ENCODE measurements at regions not wholly inside any gene's neighbourhood (a gene's known extent, or its start where the extent isn't known, plus 50 kb on each side); places are given as distances from the start of the nearest gene placed in this dataset.

DNA sequence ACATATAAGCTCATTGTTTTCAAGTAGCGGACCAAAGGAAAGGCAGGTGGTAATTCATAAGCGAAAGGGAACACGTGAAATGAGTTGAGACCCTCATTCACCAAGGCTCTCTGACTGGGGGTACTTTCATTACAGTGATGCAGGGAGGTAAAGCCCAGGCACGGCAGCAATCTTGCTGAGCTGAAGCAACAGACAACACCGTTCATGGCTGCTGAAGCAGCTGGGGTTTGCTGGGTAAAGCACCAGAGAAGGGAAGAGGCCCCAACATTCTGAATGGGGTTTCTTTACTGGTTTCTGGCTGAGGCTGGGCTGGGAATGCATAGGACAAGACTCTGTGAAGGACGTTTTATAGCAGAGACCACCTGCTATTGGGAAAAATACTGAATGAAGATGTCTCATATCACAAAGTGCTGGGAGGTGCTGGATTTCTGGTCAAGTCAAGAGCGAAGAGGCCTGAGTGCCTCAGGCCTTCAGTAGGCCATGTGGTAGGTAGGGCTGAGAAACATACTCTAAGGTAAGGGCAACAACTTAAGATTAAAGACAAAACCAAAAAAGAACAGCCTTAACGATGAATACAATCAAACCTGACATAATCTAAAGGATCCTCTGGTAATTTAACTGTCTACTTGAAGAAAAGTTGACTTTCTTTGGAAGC lies 324.7 kb upstream of the PIK3C3 start:
- DNase-seq (ENCODE audit: low read depth in 2 of 2), result no peak

DNA sequence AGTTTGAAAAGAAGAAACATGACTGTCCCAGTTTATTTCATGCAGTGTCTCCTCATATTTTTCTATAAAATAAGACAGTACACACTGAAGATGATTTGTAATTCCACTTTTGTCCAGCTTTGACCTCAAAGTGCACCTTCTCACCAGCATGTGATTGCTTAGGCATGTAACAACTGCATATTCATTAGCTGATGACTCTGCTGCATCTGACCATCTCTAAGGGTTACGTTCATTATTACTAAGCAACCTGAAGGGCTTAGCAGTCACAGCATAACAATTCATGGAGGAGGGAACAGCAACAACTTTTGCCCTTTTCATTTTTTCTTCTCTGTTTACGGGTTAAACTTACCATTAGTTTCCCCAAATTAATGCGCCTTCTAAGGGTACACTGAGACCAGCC lies 330.6 kb upstream of the PIK3C3 start:
- DNase-seq (ENCODE audit: low read depth in 2 of 2), result no peak

DNA sequence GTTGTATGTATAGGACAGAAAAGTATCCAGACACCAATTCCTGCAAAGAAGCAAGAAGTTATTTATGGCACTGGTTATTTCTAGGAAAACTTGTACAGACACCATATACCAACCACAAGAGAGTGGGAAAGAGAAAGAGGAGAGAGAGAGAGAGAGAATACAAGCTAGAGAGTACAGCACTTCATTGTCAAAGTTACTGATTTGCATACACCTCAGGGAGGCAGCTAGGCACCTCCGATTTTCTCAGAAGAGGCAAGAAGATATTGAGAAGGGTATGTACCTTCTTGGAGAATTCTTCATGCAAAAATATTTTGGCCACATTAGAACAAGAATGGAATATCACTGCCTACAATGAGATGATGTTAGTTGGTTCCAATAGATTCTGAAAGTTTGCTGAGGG lies 333.9 kb upstream of the PIK3C3 start:
- DNase-seq (ENCODE audit: low read depth in 2 of 2), result no peak

- no peak for DNase-seq (ENCODE audit: low read depth in 2 of 2)
These were observed 336.9 kb upstream of the PIK3C3 start for GRCh38 chr18:41618147-41618546.

- no peak for DNase-seq (ENCODE audit: low read depth in 2 of 2)
These were observed 337.4 kb upstream of the PIK3C3 start for GRCh38 chr18:41617647-41618046.

- no peak for DNase-seq (ENCODE audit: low read depth in 2 of 2)
These were observed 341.9 kb upstream of the PIK3C3 start for GRCh38 chr18:41613003-41613609.

GRCh38 chr18:41604964-41605363 lies 350.1 kb upstream of the PIK3C3 start:
- no peak for DNase-seq (ENCODE audit: low read depth in 2 of 2)

DNA sequence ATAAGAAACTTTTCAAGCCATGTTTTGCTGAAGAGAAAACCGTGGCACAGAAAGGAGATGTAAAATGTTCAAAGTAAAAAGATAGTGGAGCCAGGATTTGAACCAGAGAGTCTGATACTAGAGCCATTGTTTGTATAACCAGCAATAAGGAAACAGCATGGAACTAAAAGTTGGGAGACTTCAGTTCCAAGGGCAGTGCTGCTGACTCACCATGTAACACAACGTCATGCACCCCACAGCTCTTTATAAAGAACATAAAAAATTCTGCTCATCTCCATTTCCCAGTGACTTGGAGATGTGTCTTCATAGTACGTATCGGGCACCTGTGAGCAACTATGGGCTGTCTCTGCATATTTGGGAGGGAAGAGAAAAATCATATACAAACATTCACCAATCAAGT lies 353.0 kb upstream of the PIK3C3 start:
- no peak for DNase-seq (ENCODE audit: low read depth in 2 of 2)

DNA sequence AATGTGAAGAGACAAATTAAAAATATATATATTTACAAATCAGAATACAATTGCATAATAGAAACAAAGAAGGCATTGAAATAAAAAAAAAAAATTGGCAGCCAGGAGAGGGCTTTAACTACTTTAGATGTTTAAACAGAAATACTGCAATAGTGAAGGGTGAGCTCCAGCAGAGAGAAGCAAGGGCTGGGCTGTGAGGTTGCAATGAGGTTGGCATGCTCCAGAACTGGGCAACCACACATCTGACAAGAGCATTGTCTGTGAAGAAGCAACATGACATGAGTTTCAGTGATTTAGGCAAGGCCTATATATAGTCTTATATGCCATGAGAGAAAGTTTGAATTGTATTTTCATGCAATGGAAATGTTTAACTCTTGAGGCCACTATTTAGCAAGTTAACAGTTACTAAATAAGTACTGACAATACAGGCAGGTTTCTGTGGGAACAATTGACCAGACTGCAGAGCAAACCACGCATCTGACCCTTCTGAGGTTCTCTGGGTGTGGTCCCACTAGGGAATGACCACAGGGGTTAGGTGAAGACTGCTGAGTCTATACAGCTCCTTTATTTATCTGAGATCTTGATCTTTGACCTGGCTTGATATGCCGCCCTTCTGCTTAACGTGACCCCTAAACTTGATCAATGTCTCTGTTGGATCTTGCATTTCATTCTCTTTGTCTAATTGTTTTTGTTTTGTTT lies 354.2 kb upstream of the PIK3C3 start:
- no peak for DNase-seq (ENCODE audit: low read depth in 2 of 2)

GRCh38 chr18:41599466-41599865 lies 355.6 kb upstream of the PIK3C3 start:
- no peak for DNase-seq (ENCODE audit: low read depth in 2 of 2)

- DNase-seq (ENCODE audit: low read depth in 2 of 2), result no peak
These were observed 360.5 kb upstream of the PIK3C3 start for GRCh38 chr18:41594582-41594981.

- DNase-seq (ENCODE audit: low read depth in 2 of 2), result no peak
These were observed 361.8 kb upstream of the PIK3C3 start for GRCh38 chr18:41593171-41593675.

DNA sequence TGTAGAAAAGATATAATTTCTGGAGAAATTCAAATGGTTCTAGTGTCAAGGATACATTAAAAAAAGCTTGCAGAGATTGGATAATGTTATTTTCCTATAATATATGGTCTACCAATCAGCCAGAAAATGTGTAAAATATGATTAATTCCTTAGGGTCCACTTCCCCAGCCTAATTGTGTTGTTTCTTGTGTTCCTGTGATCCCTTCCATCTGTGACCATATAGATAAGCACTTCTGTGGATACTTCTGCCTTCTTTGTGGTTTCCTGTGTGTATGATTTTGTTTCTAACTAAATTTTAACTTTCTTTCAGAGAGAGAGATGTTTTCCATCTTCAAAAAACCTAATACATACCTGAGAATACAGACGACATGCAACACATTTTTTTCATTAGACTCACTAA lies 367.1 kb upstream of the PIK3C3 start:
- no peak for DNase-seq (ENCODE audit: low read depth in 2 of 2)

GRCh38 chr18:41585512-41585911 lies 369.5 kb upstream of the PIK3C3 start:
- no peak for DNase-seq (ENCODE audit: low read depth in 2 of 2)

- DNase-seq (ENCODE audit: low read depth in 2 of 2), result no peak
These were observed 375.8 kb upstream of the PIK3C3 start for GRCh38 chr18:41579185-41579584.

DNA sequence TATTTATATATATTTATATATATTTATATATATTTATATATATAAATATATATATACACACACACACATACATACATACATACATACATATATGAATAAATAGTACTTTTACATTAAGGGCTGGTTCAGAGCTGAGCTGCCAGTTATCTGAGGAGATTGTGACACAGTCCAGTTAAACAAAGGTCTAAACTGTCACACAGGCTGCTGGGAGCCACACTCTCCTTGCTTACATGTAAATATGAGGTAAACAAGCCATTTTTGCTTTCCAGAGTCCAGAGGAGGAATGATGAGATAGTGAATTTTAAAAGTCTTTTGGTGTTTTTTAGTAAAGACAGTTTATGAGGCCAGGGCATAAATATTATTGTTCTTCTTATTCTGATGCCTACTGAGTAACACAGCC lies 377.5 kb upstream of the PIK3C3 start:
- no peak for DNase-seq (ENCODE audit: low read depth in 2 of 2)

DNA sequence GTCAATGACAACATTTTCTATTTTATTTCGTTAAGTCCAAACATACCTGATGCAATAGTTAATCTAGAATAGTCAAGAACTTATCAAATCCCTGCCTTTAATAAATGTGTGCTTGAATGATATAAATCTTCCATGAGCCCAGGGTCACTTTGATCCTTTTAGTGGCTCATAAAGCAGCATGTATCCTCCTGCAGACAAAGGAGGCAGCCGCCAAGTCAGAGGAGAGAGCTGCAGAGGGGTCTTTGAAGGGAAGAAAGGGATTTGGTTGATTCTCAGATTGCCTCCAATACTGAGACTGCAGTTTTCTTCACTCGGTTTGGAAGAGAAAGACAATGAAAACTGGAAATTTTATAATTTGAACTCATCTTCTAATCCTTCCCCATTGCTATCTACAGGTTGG lies 378.4 kb upstream of the PIK3C3 start:
- no peak for DNase-seq (ENCODE audit: low read depth in 2 of 2)

DNA sequence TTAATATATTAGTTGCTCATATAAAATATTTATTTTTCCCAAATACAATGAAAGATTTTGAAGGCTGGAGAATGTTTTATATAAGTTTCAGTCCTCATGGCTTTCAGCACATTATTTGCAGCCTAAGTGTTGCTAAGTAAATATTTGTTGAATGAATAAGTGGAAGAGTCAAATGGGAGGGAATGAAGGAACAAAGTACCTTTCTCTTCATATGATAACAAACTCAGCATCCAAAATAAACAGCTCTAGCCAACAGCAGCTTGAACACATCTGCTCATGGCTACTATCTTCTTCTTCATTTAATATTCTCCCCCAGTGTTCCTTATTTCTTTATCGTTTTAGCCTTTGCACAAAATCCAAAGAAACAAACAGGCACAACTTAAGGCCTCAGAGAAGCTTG lies 385.2 kb upstream of the PIK3C3 start:
- no peak for DNase-seq (ENCODE audit: low read depth in 2 of 2)

- no peak for DNase-seq (ENCODE audit: low read depth in 2 of 2)
These were observed 393.1 kb upstream of the PIK3C3 start for GRCh38 chr18:41561961-41562360.

- no peak for DNase-seq (ENCODE audit: low read depth in 2 of 2)
These were observed 396.3 kb upstream of the PIK3C3 start for GRCh38 chr18:41558715-41559114.

- no peak for DNase-seq (ENCODE audit: low read depth in 2 of 2)
These were observed 401.3 kb upstream of the PIK3C3 start for GRCh38 chr18:41553716-41554115.

DNA sequence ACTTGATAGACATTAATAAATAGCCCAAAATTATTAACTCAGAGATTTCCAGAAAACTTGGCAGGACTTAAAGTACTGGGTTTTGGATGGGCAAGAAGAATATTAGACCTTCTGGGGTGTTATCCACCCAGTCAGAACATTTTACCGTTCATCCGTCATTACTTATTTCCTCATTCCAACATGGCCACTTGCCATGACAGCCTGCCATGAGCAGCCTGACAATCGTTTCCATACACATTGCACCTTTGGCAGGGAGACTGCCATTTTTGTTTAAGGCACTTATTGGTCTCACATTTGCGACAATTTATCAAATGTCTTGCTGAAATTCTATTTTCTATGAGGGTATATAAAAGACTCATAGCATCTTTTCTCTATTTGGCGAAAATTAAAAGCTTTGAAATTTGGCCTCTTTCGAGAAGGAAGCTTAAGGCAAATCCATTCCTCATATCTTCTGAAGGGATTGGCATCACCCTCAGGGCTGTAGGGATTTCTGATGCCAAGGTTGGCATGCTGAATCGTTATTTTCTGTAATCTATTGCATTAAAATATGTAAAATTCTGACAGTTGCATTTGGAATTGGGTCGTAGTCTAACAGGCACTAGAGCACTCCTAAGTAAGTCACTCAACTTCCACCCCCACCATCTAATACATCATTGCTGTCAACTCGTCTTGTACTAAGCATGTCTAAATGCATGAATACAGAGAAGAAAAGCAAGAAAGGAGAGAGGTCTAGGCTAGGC lies 406.3 kb upstream of the PIK3C3 start:
- DNase-seq (ENCODE audit: low read depth in 2 of 2), result no peak
